Liver (tissue), 7 donors: ENCODE measurements at regions not wholly inside any gene's neighbourhood (a gene's known extent, or its start where the extent isn't known, plus 50 kb on each side); places are given as distances from the start of the nearest gene placed in this dataset.

Experiments
- DNase-seq: peaks from one replicate; pipeline ENCODE4 v3.0.0-alpha.2; 2017; ENCODE audit warnings: low spot score
- H3K27ac ChIP-seq, 2 donors: one replicate each; pipeline ENCODE4 v1.7.0; 2013; ENCODE audit warnings: inconsistent platforms in 2 of 2, low read length in 2 of 2, control low read depth in 1 of 2, low read depth in 1 of 2, mild to moderate bottlenecking in 1 of 2
- H3K27me3 ChIP-seq, 4 donors: one replicate each; pipeline versions ENCODE4 v1.6.1 to v1.7.0; 2013; ENCODE audit warnings: low read length in 3 of 4, inconsistent platforms in 1 of 4, mild to moderate bottlenecking in 1 of 4, moderate library complexity in 1 of 4; ENCODE audit not compliant: control insufficient read depth in 4 of 4, insufficient read depth in 4 of 4
- H3K36me3 ChIP-seq, 4 donors: one replicate each; pipeline versions ENCODE4 v1.6.1 to v1.7.0; 2013; ENCODE audit warnings: low read length in 3 of 4, mild to moderate bottlenecking in 3 of 4, low read depth in 1 of 4, moderate library complexity in 1 of 4; ENCODE audit not compliant: control insufficient read depth in 4 of 4, insufficient read depth in 3 of 4
- H3K4me1 ChIP-seq, 4 donors: one replicate each; pipeline versions ENCODE4 v1.6.1 to v1.7.0; 2013; ENCODE audit warnings: low read length in 3 of 4, mild to moderate bottlenecking in 3 of 4, moderate library complexity in 1 of 4; ENCODE audit not compliant: control insufficient read depth in 4 of 4, insufficient read depth in 4 of 4
- H3K4me3 ChIP-seq, 3 donors: one replicate each; pipeline versions ENCODE4 v1.6.1 to v1.7.0; 2013; ENCODE audit warnings: low read length in 3 of 3, control low read depth in 1 of 3, low read depth in 1 of 3, mild to moderate bottlenecking in 1 of 3
- H3K9ac ChIP-seq, 2 donors: one replicate each; pipeline ENCODE4 v1.7.0; 2013; ENCODE audit warnings: low read length in 2 of 2, mild to moderate bottlenecking in 2 of 2, moderate library complexity in 2 of 2, control low read depth in 1 of 2, low read depth in 1 of 2
- H3K9me3 ChIP-seq, 4 donors: one replicate each; pipeline versions ENCODE4 v1.6.1 to v1.7.0; 2013; ENCODE audit warnings: low read length in 3 of 4; ENCODE audit not compliant: control insufficient read depth in 4 of 4
- EGR1 ChIP-seq, 2 donors: IDR thresholded peaks; 2 replicates each; pipeline ENCODE4 v1.6.1; 2016 to 2018; ENCODE audit warnings: antibody characterized with exemption in 2 of 2, low read depth in 2 of 2
- FOXA2 ChIP-seq: IDR thresholded peaks from 2 replicates; pipeline ENCODE4 v1.6.1; 2016; ENCODE audit warnings: antibody characterized with exemption
- GABPA ChIP-seq, 2 donors: IDR thresholded peaks in 1 of 2; conservative IDR thresholded peaks in 1 of 2; 2 replicates each; pipeline ENCODE4 v1.6.1; 2016; ENCODE audit warnings: antibody characterized with exemption in 2 of 2, mild to moderate bottlenecking in 1 of 2, moderate library complexity in 1 of 2
- HNF4A ChIP-seq, 2 donors: conservative IDR thresholded peaks; 2 replicates each; pipeline ENCODE4 v1.6.1; 2016; ENCODE audit warnings: antibody characterized with exemption in 2 of 2, mild to moderate bottlenecking in 2 of 2
- HNF4G ChIP-seq: IDR thresholded peaks from 2 replicates; pipeline ENCODE4 v1.6.1; 2016; ENCODE audit warnings: antibody characterized with exemption
- NR2F2 ChIP-seq: IDR thresholded peaks from 2 replicates; pipeline ENCODE4 v1.6.1; 2016; ENCODE audit warnings: antibody characterized with exemption
- REST ChIP-seq: IDR thresholded peaks from 2 replicates; pipeline ENCODE4 v1.6.1; 2016; ENCODE audit warnings: antibody characterized with exemption, mild to moderate bottlenecking
- RXRA ChIP-seq, 2 donors: IDR thresholded peaks; 2 replicates each; pipeline ENCODE4 v1.6.1; 2017 to 2018; ENCODE audit warnings: antibody characterized with exemption in 2 of 2, mild to moderate bottlenecking in 1 of 2
- SP1 ChIP-seq: IDR thresholded peaks from 2 replicates; pipeline ENCODE4 v1.6.1; 2018; ENCODE audit warnings: antibody characterized with exemption, mild to moderate bottlenecking
- TAF1 ChIP-seq: conservative IDR thresholded peaks from 2 replicates; pipeline ENCODE4 v1.6.1; 2016; ENCODE audit warnings: antibody characterized with exemption, mild to moderate bottlenecking
- YY1 ChIP-seq: IDR thresholded peaks from 2 replicates; pipeline ENCODE4 v1.6.1; 2016; ENCODE audit warnings: antibody characterized with exemption, mild to moderate bottlenecking
- WGBS: extraction: QIAGEN DNeasy Blood & Tissue Kit; methylation state at CpG from one replicate; pipeline ENCODE4 v1.1.7; 2013; 5-methylcytosine and 5-hydroxymethylcytosine counted together
- TF ChIP-seq, protein P1 (sequence below): IDR thresholded peaks from 2 replicates; pipeline ENCODE4 v1.6.1; 2016; ENCODE audit warnings: antibody characterized with exemption
- TF ChIP-seq, protein P2 (sequence below): IDR thresholded peaks from 2 replicates; pipeline ENCODE4 v1.6.1; 2016; ENCODE audit warnings: antibody characterized with exemption
- donor health status: healthy.
- donor health status: healthy.
- donor health status: healthy.
- donor health status: healthy.

DNA sequence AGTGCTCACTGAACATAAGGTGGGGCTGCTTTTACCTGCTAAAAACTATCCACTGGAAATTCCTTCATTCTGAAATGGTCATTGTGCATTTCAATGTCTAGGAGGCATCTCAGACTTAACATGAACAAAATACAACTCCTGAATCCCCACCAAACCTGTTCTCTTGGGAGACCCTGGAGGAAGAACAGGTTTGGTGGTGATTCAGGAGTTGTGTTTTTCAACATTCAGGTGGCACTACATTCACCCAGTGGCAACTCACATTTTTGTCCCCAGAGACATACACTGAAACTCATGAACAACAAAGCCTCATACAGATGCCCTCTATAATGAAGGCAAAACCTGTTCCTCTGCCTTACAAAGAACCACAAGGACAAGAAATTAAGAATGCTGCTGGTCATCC is 64.3 kb upstream of the CYP2D6 start (continued):
- TF ChIP-seq RXRA (IDR thresholded peaks at IDR 0.05) (no peak), HNF4G (no peak)

DNA sequence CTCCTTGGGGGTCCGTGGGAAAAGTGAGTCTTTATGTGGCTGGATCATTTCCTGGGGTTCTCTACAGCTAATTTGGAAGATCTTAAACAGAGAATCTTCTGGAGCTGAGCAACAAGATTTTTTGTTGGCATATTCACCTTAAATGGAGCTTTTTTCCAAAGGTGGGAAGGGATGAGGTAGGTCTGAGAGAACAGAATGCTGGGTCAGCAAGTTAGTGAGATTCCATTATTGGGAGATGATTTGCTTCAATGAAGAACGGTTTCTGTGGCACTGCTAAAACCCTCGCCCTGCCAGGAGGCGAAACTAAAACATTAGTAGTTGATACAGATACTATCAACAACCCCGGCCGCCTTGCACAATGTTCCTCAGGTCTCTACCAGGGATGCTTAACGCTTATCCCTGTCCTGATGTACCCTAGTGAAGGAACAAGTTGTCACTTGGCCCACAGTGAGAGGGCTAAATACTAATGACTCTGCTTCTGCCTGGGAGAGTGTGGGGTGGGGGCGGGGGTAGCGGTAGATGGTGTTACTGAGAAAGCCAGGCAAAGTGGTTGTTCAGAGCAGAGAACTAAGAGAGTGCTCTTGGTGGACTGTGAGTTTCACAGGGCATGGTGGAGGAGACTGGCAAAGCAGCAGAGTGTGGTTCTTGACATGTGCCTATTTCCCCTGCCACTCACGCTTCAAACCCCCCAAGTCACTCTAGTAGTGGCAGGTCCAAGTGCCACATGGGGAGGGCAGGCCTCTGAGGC is 63.7 kb upstream of the CYP2D6 start:
- Histone ChIP-seq H3K9me3 (no peaks in the 10 kb centered on the region), H3K27ac (no peak overlapping the region), H3K4me3 (no peak overlapping the region), H3K9ac (no peak overlapping the region), H3K4me1 (peaks cover 0 to 2% (median 0%) of the 10 kb centered on the region in 4 donors), H3K36me3 (no peaks in the 10 kb centered on the region), H3K27me3 (no peaks in the 10 kb centered on the region)
- 96% methylated on average over 10 of the region's 10 CpGs for WGBS
- DNase-seq: no peak
- TF ChIP-seq GABPA (IDR thresholded peaks at IDR 0.05 in 1 of 2, conservative IDR thresholded peaks at IDR 0.05 in 1 of 2): no peak
- no peak for TF ChIP-seq YY1
- TF ChIP-seq, protein P1, sequence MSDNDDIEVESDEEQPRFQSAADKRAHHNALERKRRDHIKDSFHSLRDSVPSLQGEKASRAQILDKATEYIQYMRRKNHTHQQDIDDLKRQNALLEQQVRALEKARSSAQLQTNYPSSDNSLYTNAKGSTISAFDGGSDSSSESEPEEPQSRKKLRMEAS: no peak
- no peak for TF ChIP-seq REST

DNA sequence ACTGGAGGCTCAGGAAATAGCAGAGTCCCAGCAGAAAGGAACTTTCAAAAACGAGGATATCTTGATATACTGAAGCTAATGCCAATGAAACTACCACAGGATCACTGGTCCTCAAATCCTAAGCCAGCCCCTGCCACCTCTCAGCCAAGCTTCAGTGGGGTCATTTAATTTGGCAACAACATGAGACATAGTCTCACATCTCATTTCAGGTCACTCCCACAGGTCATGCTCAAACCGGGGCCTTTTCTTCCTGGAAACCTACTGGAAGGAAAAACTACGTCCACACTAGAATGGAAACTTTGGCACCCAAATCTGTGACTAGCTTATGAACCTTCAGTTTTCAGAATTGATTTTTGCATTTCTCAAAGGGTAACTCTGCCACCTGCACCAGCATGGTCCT is 61.9 kb upstream of the CYP2D6 start:
- no peak overlapping the region for H3K27ac ChIP-seq
- H3K4me1 ChIP-seq: peaks cover 0 to 2% (median 0%) of the 10 kb centered on the region in 4 donors
- no peaks in the 10 kb centered on the region for H3K27me3 ChIP-seq
- H3K9ac ChIP-seq: no peak overlapping the region
- H3K9me3 ChIP-seq: no peaks in the 10 kb centered on the region
- TF ChIP-seq NR2F2: peak; percentile 30
- TF ChIP-seq, protein P2, sequence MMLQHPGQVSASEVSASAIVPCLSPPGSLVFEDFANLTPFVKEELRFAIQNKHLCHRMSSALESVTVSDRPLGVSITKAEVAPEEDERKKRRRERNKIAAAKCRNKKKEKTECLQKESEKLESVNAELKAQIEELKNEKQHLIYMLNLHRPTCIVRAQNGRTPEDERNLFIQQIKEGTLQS: no peak
- H3K36me3 ChIP-seq: no peaks in the 10 kb centered on the region
- WGBS: 42% methylated on average over 3 of the region's 3 CpGs
- no peak for DNase-seq
- H3K4me3 ChIP-seq: no peak overlapping the region

DNA sequence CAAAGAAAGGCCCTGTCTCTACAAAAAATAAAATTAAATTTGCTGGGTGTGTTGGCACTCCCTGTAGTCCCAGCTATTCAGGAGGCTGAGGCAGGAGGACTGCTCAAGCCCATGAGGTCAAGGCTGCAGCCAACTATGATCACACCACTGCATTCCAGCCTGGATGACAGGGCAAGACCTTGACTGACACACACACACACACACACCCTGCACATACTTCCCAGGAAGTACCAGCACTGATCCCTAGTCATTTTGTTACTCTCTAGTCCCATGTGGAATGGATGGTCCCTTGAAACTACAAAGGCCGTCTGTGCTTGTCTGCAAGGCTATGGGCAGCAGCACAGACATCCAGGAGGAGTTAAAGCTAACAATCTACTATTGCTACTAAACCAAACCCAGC is 59.7 kb upstream of the CYP2D6 start:
- no peak for DNase-seq
- 92% methylated on average over 1 of the region's 1 CpG for WGBS
- TF ChIP-seq EGR1 (IDR thresholded peaks at IDR 0.05; ENCODE audit: low read depth in 2 of 2) (no peak), TAF1 (no peak), FOXA2 (no peak), GABPA (IDR thresholded peaks at IDR 0.05 in 1 of 2, conservative IDR thresholded peaks at IDR 0.05 in 1 of 2) (no peak), SP1 (no peak), NR2F2 (no peak), REST (no peak), HNF4G (no peak), HNF4A (conservative IDR thresholded peaks at IDR 0.05) (no peak)

More for the DNA sequence above, 59.7 kb upstream of the CYP2D6 start:
- no peaks in the 10 kb centered on the region for H3K9me3 ChIP-seq
- no peak overlapping the region for H3K9ac ChIP-seq
- peaks cover 0 to 2% (median 0%) of the 10 kb centered on the region in 4 donors for H3K4me1 ChIP-seq
- no peak overlapping the region for H3K27ac ChIP-seq
- no peak overlapping the region for H3K4me3 ChIP-seq
- H3K27me3 ChIP-seq: no peaks in the 10 kb centered on the region
- no peaks in the 10 kb centered on the region for H3K36me3 ChIP-seq
